OCI-M2 (cell line): ENCODE measurements at regions not wholly inside any gene's neighbourhood (a gene's known extent, or its start where the extent isn't known, plus 50 kb on each side); places are given as distances from the start of the nearest gene placed in this dataset.
"Not testable (repeated sequence)": the region's sequence is repeated elsewhere in the genome, so short reads cannot be mapped to it uniquely, and the experiment has no call there.

ENCODE experiments used
- DNase-seq: peaks from one replicate; lab custom pipeline; 2025; ENCODE audit not compliant: unreplicated experiment; lab: John Stamatoyannopoulos, UW

DNA sequence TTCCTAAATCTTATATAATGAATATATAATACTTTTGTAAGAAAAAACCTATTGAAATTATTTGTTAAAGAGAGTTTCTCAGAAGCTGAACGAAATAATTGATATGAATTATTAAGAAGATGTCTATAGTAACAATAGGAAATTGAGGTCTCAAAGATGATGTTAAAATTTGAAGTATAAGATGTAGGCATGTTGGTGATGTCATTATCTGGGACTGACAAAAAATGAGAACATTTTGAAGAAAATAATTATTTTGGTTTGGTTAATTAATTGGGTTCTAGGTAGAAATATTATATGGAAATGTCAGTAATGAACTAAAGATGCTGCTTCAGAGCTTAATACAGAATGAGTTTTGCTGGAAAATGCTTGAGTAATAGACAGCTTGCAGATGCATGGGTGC lies 501.4 kb upstream of the ST8SIA4 start:
- no peak for DNase-seq

DNA sequence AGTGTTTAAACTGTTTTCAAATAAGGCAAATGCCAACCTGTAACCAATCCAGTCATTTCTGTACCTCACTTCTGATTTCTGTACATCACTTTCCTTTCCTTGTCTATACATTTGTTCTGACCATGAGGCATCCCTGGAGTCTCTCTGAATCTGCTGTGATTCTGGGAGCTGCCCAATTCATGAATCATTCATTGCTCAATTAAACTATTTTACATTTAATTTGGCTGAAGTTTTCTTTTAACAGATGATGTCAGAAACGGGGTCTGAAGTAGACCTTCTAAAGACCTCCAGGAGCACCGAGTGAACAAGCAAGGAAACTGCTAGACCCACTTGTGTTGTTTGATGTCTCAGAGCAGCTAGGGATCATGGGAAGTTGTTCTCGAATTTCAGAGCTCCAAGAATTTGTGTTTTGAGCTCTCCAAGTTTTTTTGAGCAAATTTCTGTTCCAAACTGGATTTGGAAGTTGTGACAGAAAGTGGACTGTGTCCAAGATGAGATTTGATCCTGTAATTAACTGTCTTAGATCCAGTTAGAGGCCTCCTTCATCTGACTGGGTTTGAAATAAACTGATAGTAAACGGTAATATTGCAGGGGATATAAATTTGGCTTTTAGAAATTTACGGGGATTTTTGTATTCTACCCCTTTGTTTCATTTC lies 490.8 kb upstream of the ST8SIA4 start:
- DNase-seq: no peak

DNA sequence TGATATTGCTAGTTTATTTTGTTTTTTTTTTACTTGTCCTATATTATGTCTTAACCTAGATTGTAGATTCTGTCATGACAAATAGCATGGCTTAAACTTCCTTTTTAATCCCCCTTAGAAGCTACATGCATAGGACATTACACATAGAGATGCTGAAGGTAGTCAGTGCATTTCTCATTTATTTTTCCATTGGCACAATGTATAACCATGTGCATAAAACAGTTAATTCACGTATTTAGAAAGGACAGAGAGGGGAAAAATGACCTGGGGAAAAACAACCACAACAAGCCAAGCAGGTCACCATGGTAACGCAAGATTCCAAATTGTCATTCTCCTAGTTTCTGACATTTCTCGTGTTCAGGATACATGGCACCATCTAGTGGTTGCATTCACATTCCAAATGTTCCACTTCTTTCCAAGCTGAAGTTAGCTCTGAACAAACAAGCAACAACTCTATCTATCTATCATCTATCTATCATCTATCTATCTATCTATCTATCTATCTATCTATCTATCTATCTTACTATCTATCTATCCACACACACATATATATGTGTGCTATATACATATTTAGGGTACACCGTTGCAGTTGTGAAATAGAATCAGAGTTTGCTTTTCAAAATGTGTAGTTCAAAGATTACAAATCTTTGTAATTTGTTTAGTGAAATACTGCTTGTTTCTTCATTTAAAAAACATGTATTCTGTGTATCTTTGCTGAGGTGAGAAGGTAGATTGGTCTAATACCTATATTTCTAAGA lies 487.2 kb upstream of the ST8SIA4 start:
- no peak for DNase-seq

DNA sequence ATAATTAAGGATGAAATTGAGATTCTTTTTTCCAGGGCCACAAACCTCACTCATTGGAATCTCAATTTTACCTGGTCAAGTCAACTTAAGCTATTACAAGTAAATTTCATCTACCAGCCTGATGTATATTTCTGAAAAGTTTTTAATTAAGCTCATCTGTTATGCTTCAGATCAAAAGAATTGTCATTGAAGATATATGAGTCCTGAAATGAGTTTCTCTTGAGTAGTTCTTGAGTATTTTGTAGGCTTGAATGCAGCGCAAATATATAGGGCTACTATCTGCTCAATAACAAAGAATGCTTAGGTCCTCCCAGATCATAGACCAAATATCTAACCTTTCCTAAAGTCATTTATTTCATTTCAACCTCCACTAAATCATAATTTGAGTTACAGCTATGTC lies 482.2 kb upstream of the ST8SIA4 start:
- no peak for DNase-seq

DNA sequence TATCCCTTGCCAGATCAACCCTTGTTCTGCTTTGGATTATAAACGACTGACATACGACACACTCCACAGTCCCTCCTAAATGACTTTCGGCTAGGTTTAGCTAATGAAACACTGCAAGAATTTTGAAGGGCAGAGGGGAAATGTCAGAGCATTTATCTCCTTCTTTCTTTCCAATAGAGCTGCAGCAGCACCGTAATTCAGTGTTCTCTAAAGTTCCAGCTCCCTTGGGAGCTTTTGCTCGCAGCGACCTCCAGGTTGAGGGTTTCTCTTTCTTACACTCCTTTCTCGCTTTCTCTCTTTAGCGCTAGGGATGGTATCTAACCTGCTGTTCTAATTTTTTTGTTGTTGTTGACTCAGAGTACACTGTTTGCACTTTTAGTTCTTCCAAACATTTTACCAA lies 467.1 kb upstream of the ST8SIA4 start:
- DNase-seq: no peak

DNA sequence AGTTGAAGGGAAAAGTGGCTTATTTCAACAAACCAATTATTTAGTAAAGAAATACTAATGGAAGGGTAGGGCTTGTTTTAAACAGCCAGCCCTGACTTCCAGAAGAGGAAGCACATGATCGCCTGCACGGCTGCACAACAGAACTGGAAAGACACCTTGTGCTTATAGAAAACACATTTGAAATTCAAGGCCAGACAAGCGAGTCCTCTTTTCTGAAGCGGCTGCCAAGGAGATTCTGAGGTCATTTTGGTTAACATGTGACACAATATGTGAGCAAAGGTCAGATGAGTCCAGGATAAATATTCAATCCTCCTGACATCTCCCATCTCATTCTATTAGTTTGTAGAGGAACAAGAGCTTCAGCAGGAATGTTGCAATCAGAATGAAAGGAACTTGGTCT lies 461.4 kb upstream of the ST8SIA4 start:
- DNase-seq: no peak

DNA sequence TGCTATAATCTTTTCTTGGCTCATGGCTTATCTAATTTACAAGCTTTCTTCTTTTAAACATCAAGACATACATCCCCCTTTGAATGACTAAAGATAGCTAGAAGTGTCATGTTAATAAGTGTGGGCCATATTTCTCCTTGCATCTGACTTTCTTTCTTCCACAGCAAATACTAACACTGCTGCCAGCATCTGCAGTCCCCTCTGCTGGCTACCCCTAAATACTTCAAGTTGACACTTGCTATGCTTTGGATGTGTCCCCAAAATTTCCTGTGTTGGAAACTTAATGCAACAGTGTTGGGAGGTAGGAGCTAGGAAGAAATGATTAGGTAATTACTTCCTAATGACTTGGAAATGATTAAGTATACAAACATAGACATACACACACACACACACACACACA lies 459.0 kb upstream of the ST8SIA4 start:
- no peak for DNase-seq

DNA sequence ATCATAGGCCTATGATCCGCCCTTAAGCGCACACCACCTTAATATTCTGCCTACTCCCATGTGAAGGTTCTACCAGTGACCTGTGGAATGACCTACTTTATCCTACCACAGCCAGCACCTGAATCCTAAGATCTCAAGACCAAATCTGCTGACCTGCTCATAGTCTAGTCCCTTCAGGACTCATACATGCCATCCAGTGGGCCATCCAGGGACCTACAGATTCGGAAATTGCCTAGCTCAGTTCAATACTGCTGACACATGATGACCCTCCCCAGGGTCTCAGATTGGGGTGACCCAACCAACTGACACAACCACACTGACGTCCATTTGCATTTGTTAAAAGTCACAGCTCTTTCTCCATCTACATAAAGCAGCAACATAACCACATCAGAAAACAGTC lies 443.8 kb upstream of the ST8SIA4 start:
- no peak for DNase-seq

DNA sequence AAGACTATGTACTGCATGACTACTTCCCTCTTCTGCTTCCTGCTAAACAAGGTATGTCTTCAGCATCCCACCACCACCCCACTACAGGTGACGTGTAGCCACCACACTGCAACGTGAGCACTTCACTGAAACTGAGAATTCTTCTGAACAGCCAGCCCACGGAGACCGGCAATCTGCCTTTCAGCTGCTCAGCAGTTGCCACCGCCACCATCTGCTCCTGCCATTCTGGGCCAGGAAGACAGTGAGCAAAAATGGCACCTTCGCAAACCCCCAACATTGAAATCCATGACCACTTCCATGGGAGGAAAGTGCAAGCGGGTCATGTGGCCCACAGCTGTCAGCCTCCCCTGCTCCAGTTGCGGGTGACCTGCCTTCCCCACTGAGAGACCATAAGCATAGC lies 443.4 kb upstream of the ST8SIA4 start:
- no peak for DNase-seq

DNA sequence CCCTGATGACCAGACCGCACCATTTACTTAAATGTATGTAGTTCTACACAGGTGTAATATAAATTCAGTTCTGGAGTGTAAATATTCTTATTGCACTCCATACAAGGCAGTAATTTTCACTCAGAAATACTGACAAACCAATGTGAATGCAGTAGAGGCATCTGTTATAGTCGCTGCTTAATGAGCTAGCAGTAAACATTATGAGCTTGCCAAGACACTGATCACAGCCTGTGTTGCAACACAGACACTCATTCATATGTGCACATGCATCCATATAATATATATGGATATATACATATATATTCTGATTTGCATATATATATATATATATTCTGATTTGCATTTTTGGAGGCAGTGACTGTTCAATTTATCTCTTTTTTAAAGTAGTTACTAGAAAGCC lies 435.1 kb upstream of the ST8SIA4 start:
- DNase-seq: no peak

DNA sequence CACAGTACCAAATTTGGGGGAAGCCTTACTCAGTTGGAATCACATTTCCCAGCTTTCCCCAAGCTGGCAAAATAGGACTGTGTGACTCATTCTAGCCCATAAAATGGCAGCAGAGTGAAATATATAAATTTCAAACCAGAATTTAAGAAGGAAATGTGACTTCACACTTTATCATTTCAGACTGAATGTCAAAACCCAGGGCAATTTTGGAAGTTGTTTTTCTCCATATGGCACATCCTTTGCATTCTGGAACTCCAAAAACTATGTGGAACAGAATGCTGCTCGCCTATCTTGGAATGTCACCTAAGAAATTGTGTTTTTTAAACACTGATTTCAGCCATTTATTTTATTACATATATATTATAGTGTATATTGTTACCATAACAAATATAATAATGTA lies 424.7 kb upstream of the ST8SIA4 start:
- DNase-seq: no peak

DNA sequence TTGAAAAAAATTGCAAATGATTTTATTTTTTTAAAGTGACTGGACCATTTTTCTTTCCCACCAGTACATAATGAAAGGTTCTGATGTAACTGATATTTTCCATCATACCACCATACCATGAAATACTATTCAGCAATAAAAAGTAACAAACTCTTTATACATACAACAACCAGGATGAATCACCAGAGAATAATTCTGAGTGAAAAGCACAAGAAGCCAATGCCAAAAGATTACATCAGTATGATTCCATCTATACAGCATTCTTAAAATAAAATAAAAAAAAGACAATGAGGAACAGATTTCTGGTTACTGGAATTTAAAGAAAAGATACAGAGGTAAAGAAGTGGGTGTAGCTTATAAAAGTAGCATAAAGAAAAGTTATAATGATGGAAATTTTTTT lies 423.7 kb upstream of the ST8SIA4 start:
- DNase-seq: no peak

DNA sequence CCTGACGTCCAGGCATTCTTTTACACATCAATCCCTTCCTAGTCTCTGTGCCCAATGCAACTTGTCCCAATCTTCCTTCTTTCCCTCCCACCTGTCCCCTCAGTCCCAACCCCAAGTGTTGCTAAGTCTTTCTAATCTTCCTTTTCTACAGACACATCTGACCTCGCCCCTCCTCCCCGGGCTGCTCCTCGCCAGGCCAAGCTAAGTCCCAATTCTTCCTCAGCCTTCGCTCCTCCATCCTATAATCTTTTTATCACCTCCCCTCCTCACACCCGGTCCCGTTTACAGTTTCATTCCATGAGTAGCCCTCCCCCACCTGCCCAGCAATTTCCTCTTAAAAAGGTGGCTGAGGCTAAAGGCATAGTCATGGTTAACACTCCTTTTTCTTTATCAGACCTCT lies 413.3 kb upstream of the ST8SIA4 start:
- DNase-seq: not testable (repeated sequence)

DNA sequence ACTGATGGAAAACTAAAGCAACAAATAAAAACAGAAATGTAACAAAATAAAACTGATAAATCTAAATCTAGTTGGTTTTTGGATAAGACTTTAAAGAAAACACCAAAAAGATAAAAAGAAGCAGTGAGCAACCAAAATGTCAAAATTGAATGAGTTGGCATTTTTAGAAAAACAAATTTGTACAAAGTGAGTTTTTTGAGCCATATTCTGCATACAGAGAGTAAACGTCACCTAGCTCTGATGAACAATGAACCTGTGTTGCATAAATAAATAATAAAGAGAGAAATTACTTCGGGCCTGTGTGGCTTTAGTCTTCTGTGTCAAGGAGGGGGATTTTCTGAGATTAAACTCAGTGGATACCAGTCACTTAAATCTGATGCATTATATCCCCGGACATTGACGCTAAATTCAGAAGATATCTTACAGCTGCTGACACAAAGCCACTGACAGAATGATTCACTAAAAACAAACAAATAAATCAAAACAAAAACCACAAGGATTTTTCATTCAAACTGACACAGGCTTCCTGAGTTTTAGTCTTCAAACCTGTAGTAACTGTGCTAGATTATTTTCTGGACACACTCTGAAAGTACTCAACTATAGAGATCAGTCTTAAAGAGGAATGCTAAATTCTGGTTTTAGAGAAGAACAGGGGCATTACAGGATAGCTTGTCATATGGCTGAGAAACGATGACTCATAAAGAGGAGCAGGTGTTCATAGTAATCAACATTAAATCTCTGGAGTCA lies 403.5 kb upstream of the ST8SIA4 start:
- DNase-seq: no peak

DNA sequence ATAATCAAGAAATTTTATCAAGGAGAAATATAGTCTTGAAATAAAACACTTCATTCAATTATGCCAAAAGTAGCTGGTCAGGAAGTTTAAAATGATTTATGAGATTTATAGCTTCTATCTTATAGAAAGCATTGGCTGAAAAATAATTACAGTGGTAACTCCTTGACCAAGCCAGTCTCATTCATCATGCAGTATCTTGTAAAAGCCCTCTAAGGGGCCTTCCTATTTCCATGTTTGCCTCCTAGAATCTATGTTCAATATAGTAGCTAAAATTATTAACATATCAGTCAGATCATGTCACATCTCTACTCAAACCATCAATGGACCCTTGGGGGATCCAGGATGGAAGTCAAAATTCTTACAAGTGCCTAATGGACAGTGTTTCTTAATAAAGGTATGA lies 393.4 kb upstream of the ST8SIA4 start:
- no peak for DNase-seq

DNA sequence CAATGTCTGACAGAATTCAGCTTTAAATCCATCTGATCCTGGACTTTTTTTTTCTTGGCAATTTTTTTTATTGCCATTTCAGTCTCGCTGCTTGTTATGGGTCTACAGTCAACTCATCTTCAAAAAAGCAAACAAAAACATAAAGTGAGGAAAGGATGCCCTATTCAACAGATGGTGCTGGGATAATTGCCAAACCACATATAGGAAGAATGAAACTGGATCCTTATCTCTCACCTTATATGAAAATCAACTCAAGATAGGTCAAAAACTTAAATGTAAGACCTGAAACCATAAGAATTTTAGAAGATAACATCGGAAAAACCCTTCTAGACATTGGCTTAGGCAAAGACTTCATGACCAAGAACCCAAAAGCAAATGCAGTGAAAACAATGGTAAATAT lies 389.1 kb upstream of the ST8SIA4 start:
- no peak for DNase-seq

DNA sequence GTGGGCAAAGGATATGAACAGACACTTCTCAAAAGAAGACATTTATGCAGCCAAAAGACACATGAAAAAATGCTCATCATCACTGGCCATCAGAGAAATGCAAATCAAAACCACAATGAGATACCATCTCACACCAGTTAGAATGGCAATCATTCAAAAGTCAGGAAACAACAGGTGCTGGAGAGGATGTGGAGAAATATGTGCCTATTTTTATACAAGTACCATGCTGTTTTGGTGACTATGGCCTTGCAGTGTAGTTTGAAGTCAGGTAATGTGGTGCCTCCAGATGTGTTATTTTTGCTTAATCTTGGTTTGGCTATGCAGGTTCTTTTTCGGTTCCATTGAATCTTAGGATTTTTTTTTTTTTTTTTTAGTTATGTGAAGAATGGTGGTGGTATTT lies 387.7 kb upstream of the ST8SIA4 start:
- not testable (repeated sequence) for DNase-seq

DNA sequence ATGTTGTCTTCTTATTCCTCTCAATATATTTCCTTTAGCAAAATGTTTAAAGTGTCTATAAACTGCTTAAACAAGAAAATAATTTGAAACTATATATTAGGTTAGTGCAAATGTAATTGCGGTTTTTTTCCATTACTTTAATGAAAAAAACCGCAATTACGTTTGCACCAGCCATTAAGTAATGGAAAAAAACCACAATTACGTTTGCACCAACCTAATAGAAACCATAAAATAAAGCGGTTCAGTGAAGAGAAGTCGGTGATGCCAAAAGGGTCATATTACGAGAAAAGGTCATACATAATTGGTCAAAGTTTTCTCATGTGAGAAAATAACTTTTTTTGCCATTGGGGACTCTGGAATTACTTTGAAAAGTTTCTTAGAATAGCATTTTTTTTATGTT lies 385.6 kb upstream of the ST8SIA4 start:
- no peak for DNase-seq

DNA sequence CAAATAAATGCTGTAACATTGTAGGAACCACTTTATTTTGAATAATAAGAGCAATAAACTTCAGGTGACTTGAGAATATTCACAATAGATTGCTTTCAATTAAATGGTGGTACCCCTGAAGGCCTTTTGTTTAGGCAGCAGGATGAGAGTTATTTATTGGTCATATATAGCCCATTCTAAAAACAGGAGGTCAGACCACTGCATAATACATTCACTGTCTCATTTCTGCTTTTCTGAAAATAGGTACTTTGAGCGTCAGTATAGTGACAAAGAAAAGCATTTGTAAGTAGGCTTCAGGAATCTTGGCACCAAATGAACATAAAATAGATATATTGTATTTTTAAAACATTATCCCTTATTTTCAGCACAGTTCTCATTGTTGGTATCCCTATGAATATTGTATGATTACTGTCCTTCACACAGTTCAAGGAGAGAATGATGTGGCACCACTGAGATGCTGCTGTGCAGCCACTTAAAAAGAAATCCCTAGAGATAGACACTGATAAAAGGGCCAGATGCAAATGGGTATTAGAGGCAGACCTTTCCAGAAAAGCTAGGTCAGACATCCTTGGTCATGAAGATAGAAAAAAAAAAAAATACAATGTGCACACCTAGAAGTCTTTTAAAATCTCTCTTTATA lies 381.8 kb upstream of the ST8SIA4 start:
- no peak for DNase-seq

DNA sequence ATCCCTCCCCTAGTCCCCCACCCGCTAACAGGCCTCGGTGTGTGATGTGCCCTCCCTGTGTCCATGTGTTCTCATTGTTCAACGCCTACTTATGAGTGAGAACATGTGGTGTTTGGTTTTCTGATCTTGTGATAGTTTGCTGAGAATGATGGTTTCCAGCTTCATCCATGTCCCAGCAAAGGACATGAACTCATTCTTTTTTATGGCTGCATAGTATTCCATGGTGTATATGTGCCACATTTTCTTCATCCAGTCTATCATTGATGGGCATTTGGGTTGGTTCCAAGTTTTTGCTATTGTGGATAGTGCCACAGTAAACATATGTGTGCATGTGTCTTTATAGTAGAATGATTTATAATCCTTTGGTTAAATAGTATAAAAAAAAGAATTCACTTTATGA lies 380.9 kb upstream of the ST8SIA4 start:
- DNase-seq: not testable (repeated sequence)

DNA sequence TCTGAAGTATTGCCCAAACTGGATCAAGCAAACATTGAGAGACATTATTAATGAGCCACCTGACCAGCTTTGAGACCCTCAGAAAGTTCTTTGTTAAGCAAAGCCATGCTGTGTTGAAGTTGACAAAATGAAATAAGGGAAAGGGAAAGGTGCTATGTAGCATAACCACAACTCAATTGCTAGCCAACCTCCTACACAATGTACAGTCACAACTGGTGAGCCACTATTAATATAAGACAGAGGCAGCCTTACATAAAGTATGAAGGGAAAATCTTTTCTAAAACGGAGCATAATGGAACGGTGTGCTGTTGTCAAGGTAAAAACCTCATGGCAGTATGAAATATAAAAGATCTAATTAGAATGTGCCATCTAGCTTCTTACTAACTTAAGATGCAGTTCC lies 375.8 kb upstream of the ST8SIA4 start:
- no peak for DNase-seq
